ENCODE measurements at regions not wholly inside any gene's neighbourhood (a gene's known extent, or its start where the extent isn't known, plus 50 kb on each side); places are given as distances from the start of the nearest gene placed in this dataset.
"Not testable (repeated sequence)": the region's sequence is repeated elsewhere in the genome, so short reads cannot be mapped to it uniquely, and the experiment has no call there.

DNA sequence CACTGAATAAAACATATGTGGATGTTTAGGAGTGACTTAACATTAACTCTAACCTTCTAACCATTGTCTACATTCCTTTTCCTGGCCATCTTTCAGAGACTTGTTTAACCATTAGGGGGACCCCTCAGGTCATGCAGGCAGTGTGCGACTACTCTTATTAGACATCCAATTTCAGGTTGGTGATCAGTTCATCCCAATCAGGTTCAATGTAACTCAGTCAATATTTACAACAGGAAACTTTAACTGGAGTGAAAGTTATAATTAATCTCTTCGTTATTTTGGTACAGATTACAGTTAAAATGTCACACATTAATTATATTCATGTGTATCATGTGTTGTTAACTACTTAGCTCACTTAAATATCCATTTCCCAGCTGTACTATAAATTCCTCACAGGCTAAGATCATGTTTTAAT, 68.8 kb upstream of the RGS1 start:
- no peak for DNase-seq (ENCODE audit: low read depth)
- in situ Hi-C loops (cut with HindIII; ENCODE audit: low sequenced_read_pairs), result no loop called here
- H3K4me3 ChIP-seq (ENCODE audit: low read depth, low read length), result no peak overlapping the region
- TF ChIP-seq, protein P1, sequence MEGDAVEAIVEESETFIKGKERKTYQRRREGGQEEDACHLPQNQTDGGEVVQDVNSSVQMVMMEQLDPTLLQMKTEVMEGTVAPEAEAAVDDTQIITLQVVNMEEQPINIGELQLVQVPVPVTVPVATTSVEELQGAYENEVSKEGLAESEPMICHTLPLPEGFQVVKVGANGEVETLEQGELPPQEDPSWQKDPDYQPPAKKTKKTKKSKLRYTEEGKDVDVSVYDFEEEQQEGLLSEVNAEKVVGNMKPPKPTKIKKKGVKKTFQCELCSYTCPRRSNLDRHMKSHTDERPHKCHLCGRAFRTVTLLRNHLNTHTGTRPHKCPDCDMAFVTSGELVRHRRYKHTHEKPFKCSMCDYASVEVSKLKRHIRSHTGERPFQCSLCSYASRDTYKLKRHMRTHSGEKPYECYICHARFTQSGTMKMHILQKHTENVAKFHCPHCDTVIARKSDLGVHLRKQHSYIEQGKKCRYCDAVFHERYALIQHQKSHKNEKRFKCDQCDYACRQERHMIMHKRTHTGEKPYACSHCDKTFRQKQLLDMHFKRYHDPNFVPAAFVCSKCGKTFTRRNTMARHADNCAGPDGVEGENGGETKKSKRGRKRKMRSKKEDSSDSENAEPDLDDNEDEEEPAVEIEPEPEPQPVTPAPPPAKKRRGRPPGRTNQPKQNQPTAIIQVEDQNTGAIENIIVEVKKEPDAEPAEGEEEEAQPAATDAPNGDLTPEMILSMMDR (IDR thresholded peaks at IDR 0.05; ENCODE audit: low read depth, low read length, missing control alignments), result peak; percentile 56

DNA sequence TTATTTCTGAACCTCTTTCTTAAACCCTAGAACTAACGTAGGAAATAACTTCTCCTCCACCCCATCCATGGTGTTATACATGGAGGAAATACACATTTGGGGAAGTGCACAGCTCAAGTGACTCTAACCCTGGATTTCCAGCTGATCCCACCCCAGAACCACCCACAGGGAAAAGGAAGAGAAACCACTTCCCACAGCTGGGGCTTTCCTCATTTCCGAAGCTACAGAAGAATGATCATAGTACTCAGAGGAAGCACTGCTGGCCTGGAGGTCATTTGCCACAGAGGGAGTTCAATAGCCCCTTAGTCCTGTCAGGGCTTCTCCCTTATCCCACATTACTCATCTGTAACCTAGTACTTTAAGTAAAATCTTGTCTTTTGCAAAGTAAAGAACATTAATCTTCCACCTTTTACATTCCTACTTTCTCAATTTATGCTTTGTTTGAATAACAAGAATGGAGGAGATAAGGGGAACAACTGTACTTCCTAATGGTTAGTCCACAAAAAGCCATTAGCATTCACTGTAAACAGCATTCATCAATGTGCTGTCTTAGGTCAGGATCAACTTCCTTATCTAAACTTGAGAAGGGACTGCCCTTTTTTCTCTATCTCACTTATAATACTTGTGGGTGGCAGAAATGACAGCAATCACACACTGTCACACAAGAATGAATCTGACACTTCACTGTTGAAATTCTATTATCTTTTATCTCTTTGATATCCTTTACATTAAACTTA, 63.0 kb upstream of the RGS1 start:
- DNase-seq (ENCODE audit: low read depth), result no peak
- H3K4me3 ChIP-seq (ENCODE audit: low read depth, low read length), result no peak overlapping the region
- in situ Hi-C loops (cut with HindIII; ENCODE audit: low sequenced_read_pairs), result no loop called here
- TF ChIP-seq, protein P1 (IDR thresholded peaks at IDR 0.05; ENCODE audit: low read depth, low read length, missing control alignments), result no peak

DNA sequence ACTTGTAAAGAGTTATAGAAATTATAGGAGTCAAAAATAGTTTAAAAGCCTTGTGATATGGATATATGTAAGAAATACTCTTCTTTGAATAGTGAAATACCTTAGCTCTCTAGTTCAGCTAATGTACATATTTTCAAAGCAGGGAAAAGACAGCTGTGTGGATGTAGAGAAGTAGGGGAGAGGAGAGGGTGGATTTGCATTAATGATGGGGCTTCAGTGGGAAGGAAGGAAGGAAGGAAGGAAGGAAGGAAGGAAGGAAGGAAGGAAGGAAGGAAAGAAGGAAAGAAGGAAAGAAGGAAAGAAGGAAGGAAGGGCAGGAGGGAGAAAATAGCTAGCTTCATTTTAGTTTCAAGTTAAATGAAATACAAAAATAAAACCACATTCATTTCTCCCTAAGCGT, 62.4 kb upstream of the RGS1 start:
- in situ Hi-C loops (cut with HindIII; ENCODE audit: low sequenced_read_pairs), result no loop called here
- DNase-seq (ENCODE audit: low read depth), result no peak
- TF ChIP-seq, protein P1 (IDR thresholded peaks at IDR 0.05; ENCODE audit: low read depth, low read length, missing control alignments), result no peak
- no peak overlapping the region for H3K4me3 ChIP-seq (ENCODE audit: low read depth, low read length)

DNA sequence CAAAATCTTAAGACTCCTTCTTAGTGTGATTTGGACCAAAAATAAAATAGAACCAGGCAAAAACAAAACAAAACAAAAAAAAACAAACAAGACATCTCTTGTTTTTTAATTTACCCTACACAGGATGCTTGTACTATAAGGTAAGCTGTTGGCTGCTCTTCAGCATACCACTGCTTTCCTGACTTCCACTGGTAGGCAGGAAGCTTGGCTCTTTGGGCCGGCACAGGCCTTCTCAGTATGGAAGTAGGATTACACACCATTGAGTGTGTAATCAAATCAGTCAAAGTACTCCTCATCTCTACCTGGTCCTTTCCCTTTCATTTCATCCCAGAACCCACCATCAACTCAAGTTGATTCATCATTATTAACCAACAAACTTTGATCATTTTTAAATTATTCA, 61.9 kb upstream of the RGS1 start:
- TF ChIP-seq, protein P1 (IDR thresholded peaks at IDR 0.05; ENCODE audit: low read depth, low read length, missing control alignments), result no peak
- in situ Hi-C loops (cut with HindIII; ENCODE audit: low sequenced_read_pairs), result no loop called here
- DNase-seq (ENCODE audit: low read depth), result no peak
- no peak overlapping the region for H3K4me3 ChIP-seq (ENCODE audit: low read depth, low read length)

DNA sequence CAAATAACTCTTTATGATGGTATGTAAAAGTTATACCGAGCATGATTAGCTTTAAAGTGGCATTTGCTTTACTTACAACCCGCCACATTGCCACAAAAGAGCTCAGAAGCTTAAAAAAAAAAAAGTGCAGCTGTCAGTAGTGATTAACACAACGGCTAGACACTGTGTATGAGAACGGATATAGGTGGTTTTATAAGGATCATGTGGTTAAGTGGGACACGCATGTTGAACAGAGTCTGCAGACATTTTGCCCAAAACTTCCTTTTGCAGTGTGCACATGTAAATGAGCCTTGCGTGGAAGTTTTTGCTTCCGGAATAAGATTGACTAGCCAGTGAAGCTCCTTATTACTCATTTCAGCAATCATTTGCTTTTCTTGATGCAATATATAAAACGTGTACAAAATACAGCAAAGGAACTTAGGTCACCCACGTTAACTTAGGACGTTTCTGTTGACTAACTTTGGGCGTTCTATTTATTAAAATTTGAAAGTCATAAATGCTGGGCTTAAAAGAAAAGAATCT, 58.7 kb upstream of the RGS1 start:
- TF ChIP-seq, protein P1 (IDR thresholded peaks at IDR 0.05; ENCODE audit: low read depth, low read length, missing control alignments), result no peak
- H3K4me3 ChIP-seq (ENCODE audit: low read depth, low read length), result no peak overlapping the region
- DNase-seq (ENCODE audit: low read depth), result no peak
- in situ Hi-C loops (cut with HindIII; ENCODE audit: low sequenced_read_pairs), result no loop called here

DNA sequence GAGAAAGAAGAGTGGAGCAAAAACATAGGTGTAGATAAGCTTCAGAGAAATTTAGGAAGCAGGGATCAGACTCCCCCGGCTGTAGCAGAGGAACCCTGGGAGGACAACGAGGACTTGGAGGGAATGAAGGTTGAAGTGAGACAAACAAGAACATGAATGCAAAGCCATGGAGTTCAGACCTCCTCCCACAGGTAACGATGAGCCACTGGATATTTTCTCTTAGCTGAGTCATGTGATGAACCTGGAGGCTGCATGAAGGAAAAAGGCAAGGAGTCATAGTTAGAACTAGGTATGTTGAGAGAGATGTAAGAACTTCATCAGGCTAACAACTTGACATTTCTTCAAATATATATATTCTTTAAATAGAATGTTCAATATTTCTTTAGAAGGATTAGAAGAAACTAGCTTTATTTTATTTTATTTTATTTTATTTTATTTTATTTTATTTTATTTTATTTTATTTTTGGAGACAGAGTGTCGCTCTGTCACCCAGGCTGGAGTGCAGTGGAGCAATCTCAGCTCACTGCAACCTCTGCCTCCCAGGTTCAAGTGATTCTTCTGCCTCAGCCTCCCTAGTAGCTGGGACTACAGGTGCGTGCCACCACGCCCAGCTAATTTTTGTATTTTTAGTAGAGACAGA, 57.7 kb upstream of the RGS1 start:
- in situ Hi-C loops (cut with HindIII; ENCODE audit: low sequenced_read_pairs); H3K4me3 ChIP-seq (ENCODE audit: low read depth, low read length); DNase-seq (ENCODE audit: low read depth): not testable (repeated sequence)

DNA sequence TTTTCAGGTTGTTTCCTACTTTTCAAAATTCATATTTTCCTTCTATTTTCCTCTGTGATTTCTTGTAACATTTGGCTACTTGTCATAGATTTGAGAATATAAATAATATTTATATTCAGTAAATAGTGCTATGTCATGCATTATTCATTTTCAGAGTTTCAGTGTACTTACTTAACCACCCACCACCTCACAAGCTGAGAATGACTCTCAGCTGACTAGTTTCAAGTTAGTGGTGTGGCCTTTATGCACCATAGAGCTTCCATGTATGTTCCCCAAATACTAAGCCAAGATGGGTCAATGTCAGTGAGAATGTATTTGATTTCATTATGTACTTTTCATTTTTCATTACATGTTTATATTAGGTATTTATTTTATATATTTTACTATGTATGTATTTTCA, 56.9 kb upstream of the RGS1 start:
- no peak for DNase-seq (ENCODE audit: low read depth)
- H3K4me3 ChIP-seq (ENCODE audit: low read depth, low read length), result no peak overlapping the region
- in situ Hi-C loops (cut with HindIII; ENCODE audit: low sequenced_read_pairs), result no loop called here
- TF ChIP-seq, protein P1 (IDR thresholded peaks at IDR 0.05; ENCODE audit: low read depth, low read length, missing control alignments), result no peak

Measured in astrocyte of the cerebellum (primary cell).